GM21423 (cell line): ENCODE measurements at regions not wholly inside any gene's neighbourhood (a gene's known extent, or its start where the extent isn't known, plus 50 kb on each side); places are given as distances from the start of the nearest gene placed in this dataset.
"Not testable (repeated sequence)": the region's sequence is repeated elsewhere in the genome, so short reads cannot be mapped to it uniquely, and the experiment has no call there.

Experiments used
- ATAC-seq: cut with Tn5 transposase; IDR thresholded peaks from one replicate; pipeline ENCODE4 v1.9.1; 2021; ENCODE audit warnings: mild to moderate bottlenecking, moderate library complexity; ENCODE audit not compliant: unreplicated experiment

GRCh38 chr15:23913081-23913480 lies 226.0 kb upstream of the NDN start:
- no peak for ATAC-seq

- no peak for ATAC-seq
Measured at GRCh38 chr15:23913635-23914034, 226.5 kb upstream of the NDN start.

GRCh38 chr15:23924686-23925085 lies 237.6 kb upstream of the NDN start:
- no peak for ATAC-seq

GRCh38 chr15:23954931-23955330 lies 267.8 kb upstream of the NDN start:
- ATAC-seq = no peak

- ATAC-seq = no peak
Measured at GRCh38 chr15:23983500-23984259, 296.6 kb upstream of the NDN start.

GRCh38 chr15:23994273-23994672 lies 307.2 kb upstream of the NDN start:
- ATAC-seq = no peak

- ATAC-seq = no peak
Measured at GRCh38 chr15:23998056-23998455, 311.0 kb upstream of the NDN start.

- no peak for ATAC-seq
Measured at GRCh38 chr15:24008476-24008875, 321.4 kb upstream of the NDN start.

- ATAC-seq = no peak
Measured at GRCh38 chr15:24017470-24017869, 330.4 kb upstream of the NDN start.

- ATAC-seq = no peak
Measured at GRCh38 chr15:24039683-24040082, 352.6 kb upstream of the NDN start.

GRCh38 chr15:24054547-24055245 lies 367.6 kb upstream of the NDN start:
- no peak for ATAC-seq

GRCh38 chr15:24067733-24068501 lies 380.8 kb upstream of the NDN start:
- ATAC-seq = no peak

- no peak for ATAC-seq
Measured at GRCh38 chr15:24075420-24076089, 388.4 kb upstream of the NDN start.

- no peak for ATAC-seq
Measured at GRCh38 chr15:24076090-24076784, 389.1 kb upstream of the NDN start.

GRCh38 chr15:24078310-24079029 lies 391.4 kb upstream of the NDN start:
- no peak for ATAC-seq

- ATAC-seq = not testable (repeated sequence)
Measured at GRCh38 chr15:24088941-24089340, 401.8 kb upstream of the NDN start.

- ATAC-seq = not testable (repeated sequence)
Measured at GRCh38 chr15:24101503-24101902, 414.4 kb upstream of the NDN start.

- ATAC-seq = not testable (repeated sequence)
Measured at GRCh38 chr15:24107524-24107923, 420.4 kb upstream of the NDN start.

GRCh38 chr15:24107948-24108347 lies 420.8 kb upstream of the NDN start:
- not testable (repeated sequence) for ATAC-seq

GRCh38 chr15:24108349-24108748 lies 421.2 kb upstream of the NDN start:
- not testable (repeated sequence) for ATAC-seq
